ENCODE measurements at regions not wholly inside any gene's neighbourhood (a gene's known extent, or its start where the extent isn't known, plus 50 kb on each side); places are given as distances from the start of the nearest gene placed in this dataset.

DNA sequence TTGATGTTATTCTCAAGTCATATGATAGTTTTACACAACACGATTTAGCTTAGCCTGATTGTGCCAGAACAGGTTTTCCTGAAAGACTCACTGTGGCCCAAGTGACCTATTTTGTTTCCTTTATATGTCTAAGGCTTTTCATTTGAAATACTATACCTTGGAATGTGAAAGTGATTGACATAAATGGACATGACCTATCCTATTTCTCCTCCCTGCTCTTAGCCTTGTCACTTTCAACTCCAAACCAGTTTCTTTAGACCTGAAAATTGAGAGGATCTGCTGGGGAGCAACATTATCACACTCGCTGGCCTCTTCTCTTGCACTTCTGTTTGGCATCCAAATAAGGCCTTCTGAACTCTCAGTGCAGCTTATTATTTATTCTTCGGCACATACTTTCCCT, 496.8 kb downstream of the MAT2B start:
- peak overlapping the region; percentile 11 for H2AFZ ChIP-seq (ENCODE audit: insufficient read depth, low read depth, low read length, poor library complexity, severe bottlenecking)

DNA sequence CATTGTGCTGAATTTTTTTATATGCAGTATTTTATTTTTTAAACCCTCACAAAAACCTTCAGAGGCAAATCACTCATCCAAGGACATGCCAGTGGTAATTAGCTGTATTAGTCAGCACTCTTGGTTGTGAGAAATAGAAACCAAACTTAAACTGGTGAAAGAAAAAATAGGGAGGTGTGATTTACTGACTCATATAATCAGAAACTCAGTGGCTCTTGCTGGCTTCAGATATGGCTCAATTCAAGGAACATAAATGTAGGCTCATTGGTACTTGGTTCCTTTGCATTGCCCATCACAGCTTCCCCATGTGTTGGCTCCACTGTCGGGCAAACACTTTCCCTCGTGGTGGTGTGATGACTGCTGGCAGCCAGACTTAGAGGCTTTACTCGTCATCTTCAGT, 497.2 kb downstream of the MAT2B start:
- Mint-ChIP-seq H3K27me3 (ENCODE audit: low read depth in 3 of 3) (peaks cover 0 to 2% (median 1%) of the 10 kb centered on the region in 3 donors), H3K4me1 (peaks cover 11% of the 10 kb centered on the region), H3K27ac (no peak overlapping the region), H3K36me3 (no peaks in the 10 kb centered on the region), H3K4me3 (no peak overlapping the region), H3K9me3 (no peaks in the 10 kb centered on the region)
- Histone ChIP-seq H2AFZ (ENCODE audit: insufficient read depth, low read depth, low read length, poor library complexity, severe bottlenecking) (peak overlapping the region; percentile 11), H3K27ac (ENCODE audit: low read depth in 1 of 2, low read length in 2 of 2) (no peak overlapping the region), H3K9me3 (replicated peaks in 1 of 2; ENCODE audit: control insufficient read depth in 1 of 2, insufficient read depth in 1 of 2, low read length in 2 of 2) (no peaks in the 10 kb centered on the region), H3K4me1 (ENCODE audit: control insufficient read depth in 1 of 2, insufficient read depth in 2 of 2, low read length in 2 of 2) (no peaks in the 10 kb centered on the region), H3K4me3 (replicated peaks in 1 of 3; ENCODE audit: low read depth in 2 of 3, low read length in 3 of 3) (no peak overlapping the region), H3K27me3 (ENCODE audit: control insufficient read depth in 2 of 2, insufficient read depth in 2 of 2, low read length in 2 of 2) (no peaks in the 10 kb centered on the region), H4K20me1 (ENCODE audit: insufficient read depth, low read length) (no peaks in the 10 kb centered on the region), H3K36me3 (replicated peaks in 1 of 2; ENCODE audit: control insufficient read depth in 1 of 2, insufficient read depth in 2 of 2, low read length in 2 of 2) (no peaks in the 10 kb centered on the region), H3K4me2 (replicated peaks; ENCODE audit: extremely low read depth, low read length, poor library complexity, severe bottlenecking) (no peak overlapping the region), H3K9ac (ENCODE audit: insufficient read depth, low read length, poor library complexity, severe bottlenecking) (no peak overlapping the region), H3K79me2 (ENCODE audit: insufficient read depth, low read length) (no peaks in the 10 kb centered on the region)
- DNase-seq = no peak
- intact Hi-C loops (cut with micrococcal nuclease) = no loop called here
- TF ChIP-seq, protein P1, sequence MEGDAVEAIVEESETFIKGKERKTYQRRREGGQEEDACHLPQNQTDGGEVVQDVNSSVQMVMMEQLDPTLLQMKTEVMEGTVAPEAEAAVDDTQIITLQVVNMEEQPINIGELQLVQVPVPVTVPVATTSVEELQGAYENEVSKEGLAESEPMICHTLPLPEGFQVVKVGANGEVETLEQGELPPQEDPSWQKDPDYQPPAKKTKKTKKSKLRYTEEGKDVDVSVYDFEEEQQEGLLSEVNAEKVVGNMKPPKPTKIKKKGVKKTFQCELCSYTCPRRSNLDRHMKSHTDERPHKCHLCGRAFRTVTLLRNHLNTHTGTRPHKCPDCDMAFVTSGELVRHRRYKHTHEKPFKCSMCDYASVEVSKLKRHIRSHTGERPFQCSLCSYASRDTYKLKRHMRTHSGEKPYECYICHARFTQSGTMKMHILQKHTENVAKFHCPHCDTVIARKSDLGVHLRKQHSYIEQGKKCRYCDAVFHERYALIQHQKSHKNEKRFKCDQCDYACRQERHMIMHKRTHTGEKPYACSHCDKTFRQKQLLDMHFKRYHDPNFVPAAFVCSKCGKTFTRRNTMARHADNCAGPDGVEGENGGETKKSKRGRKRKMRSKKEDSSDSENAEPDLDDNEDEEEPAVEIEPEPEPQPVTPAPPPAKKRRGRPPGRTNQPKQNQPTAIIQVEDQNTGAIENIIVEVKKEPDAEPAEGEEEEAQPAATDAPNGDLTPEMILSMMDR (IDR thresholded peaks at IDR 0.05) = no peak
- 100% methylated on average over 2 of the region's 3 CpGs for WGBS (ENCODE audit: insufficient coverage)

More for the DNA sequence above, 496.8 kb downstream of the MAT2B start:
- Mint-ChIP-seq H3K9me3 (peaks cover 0 to 3% (median 0%) of the 10 kb centered on the region in 7 donors), H3K4me3 (no peak overlapping the region), H3K27me3 (ENCODE audit: low read depth in 3 of 3) (peaks cover 0 to 2% (median 1%) of the 10 kb centered on the region in 3 donors), H3K36me3 (no peaks in the 10 kb centered on the region), H3K27ac (no peak overlapping the region), H3K4me1 (peaks cover 11% of the 10 kb centered on the region)
- no peak overlapping the region for H3K4me3 ChIP-seq (replicated peaks in 1 of 3; ENCODE audit: low read depth in 2 of 3, low read length in 3 of 3)
- no peaks in the 10 kb centered on the region for H3K9me3 ChIP-seq (replicated peaks in 1 of 2; ENCODE audit: control insufficient read depth in 1 of 2, insufficient read depth in 1 of 2, low read length in 2 of 2)
- no peaks in the 10 kb centered on the region for H3K36me3 ChIP-seq (replicated peaks in 1 of 2; ENCODE audit: control insufficient read depth in 1 of 2, insufficient read depth in 2 of 2, low read length in 2 of 2)
- no peak overlapping the region for H3K4me2 ChIP-seq (replicated peaks; ENCODE audit: extremely low read depth, low read length, poor library complexity, severe bottlenecking)
- H3K79me2 ChIP-seq (ENCODE audit: insufficient read depth, low read length) = no peaks in the 10 kb centered on the region
- no peak overlapping the region for H3K27ac ChIP-seq (ENCODE audit: low read depth in 1 of 2, low read length in 2 of 2)
- H3K4me1 ChIP-seq (ENCODE audit: control insufficient read depth in 1 of 2, insufficient read depth in 2 of 2, low read length in 2 of 2) = no peaks in the 10 kb centered on the region
- no peak for DNase-seq
- no peak overlapping the region for H3K9ac ChIP-seq (ENCODE audit: insufficient read depth, low read length, poor library complexity, severe bottlenecking)
- WGBS (ENCODE audit: insufficient coverage) = 100% methylated on average over 1 of the region's 3 CpGs
- intact Hi-C loops (cut with micrococcal nuclease) = no loop called here
- H4K20me1 ChIP-seq (ENCODE audit: insufficient read depth, low read length) = no peaks in the 10 kb centered on the region
- TF ChIP-seq, protein P1 (IDR thresholded peaks at IDR 0.05) = no peak
- H3K27me3 ChIP-seq (ENCODE audit: control insufficient read depth in 2 of 2, insufficient read depth in 2 of 2, low read length in 2 of 2) = no peaks in the 10 kb centered on the region

Data from CD14-positive monocyte (primary cell).